ENCODE measurements at regions not wholly inside any gene's neighbourhood (a gene's known extent, or its start where the extent isn't known, plus 50 kb on each side); places are given as distances from the start of the nearest gene placed in this dataset.

DNA sequence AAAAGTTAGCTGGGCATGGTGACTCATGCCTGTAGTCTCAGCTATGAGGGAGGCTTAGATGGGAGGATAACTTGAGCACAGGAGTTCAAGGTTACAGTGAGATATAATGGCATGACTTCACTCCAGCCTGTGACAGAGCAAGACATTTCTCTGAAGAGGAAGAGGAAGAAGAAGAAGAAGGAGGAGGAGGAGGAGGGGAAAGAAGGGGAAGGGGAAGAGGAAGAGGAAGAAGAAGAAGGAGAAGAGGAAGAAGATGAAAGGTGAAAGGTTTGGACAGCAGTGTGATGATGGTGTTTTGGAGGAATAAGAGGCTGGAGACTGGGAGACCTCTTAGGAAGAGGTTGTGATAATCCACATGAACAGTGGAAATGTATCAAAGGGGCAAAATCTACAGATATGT, 410.7 kb upstream of the JAG1 start:
- Histone ChIP-seq H3K27me3 (no peaks in the 10 kb centered on the region), H3K27ac (no peak overlapping the region), H3K4me1 (no peaks in the 10 kb centered on the region), H3K4me3 (no peak overlapping the region), H3K9me3 (no peaks in the 10 kb centered on the region), H3K36me3 (no peaks in the 10 kb centered on the region)
- TF ChIP-seq, protein P1, sequence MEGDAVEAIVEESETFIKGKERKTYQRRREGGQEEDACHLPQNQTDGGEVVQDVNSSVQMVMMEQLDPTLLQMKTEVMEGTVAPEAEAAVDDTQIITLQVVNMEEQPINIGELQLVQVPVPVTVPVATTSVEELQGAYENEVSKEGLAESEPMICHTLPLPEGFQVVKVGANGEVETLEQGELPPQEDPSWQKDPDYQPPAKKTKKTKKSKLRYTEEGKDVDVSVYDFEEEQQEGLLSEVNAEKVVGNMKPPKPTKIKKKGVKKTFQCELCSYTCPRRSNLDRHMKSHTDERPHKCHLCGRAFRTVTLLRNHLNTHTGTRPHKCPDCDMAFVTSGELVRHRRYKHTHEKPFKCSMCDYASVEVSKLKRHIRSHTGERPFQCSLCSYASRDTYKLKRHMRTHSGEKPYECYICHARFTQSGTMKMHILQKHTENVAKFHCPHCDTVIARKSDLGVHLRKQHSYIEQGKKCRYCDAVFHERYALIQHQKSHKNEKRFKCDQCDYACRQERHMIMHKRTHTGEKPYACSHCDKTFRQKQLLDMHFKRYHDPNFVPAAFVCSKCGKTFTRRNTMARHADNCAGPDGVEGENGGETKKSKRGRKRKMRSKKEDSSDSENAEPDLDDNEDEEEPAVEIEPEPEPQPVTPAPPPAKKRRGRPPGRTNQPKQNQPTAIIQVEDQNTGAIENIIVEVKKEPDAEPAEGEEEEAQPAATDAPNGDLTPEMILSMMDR (IDR thresholded peaks at IDR 0.05): no peak
- no peak for TF ChIP-seq EP300 (IDR thresholded peaks at IDR 0.05)
- no peak for TF ChIP-seq POLR2AphosphoS5 (IDR thresholded peaks at IDR 0.05)
- no peak for TF ChIP-seq POLR2A (IDR thresholded peaks at IDR 0.05)
- ATAC-seq: no peak

DNA sequence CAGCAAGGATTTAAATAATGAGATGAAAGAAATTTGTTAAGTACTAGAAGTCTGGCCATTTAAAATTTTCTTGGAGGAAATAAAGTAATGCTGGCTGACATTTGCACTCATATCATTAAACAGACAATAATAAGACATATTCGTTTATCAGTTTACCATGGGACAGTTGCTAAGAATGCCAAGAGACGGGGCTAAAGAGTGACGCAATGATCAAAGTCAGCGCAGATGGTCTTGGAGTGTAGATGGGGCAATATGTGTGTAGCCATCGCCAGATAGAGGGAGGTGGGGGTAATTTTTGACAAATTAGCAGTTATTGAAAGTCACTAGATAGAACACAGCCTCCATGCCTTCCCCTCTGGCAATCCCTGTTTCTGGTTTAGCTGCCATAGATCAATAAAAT, 413.2 kb upstream of the JAG1 start:
- Histone ChIP-seq H3K27me3 (no peaks in the 10 kb centered on the region), H3K27ac (no peak overlapping the region), H3K9me3 (no peaks in the 10 kb centered on the region), H3K4me3 (no peak overlapping the region), H3K36me3 (no peaks in the 10 kb centered on the region), H3K4me1 (peaks cover 0 to 11% (median 0%) of the 10 kb centered on the region in 3 donors)
- no peak for ATAC-seq
- TF ChIP-seq EP300 (IDR thresholded peaks at IDR 0.05) (no peak), POLR2AphosphoS5 (IDR thresholded peaks at IDR 0.05) (no peak), POLR2A (IDR thresholded peaks at IDR 0.05) (no peak)
- TF ChIP-seq, protein P1 (IDR thresholded peaks at IDR 0.05): no peak
- WGBS, 2 donors (ENCODE audit: low coverage in 1 of 2): 60 to 80% methylated on average over 5 of the region's 5 CpGs

DNA sequence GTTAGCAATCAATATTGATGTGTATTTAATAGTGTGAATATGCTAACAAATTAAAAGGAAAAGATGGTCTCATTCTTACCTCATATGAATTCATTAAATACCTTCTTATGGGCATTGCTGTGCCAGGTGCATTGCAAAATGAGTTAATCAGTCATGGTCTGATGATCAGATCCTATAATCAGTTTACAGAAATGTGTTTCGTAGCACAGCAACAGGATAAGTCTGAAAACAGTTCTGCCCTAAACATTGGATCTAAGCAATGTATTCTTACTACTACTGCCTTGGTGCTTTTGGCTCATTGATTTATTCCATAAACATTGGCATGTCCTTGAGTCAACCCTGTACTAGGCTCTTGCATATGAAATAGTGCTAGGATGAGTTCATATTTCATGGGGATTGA, 417.0 kb upstream of the JAG1 start:
- peaks cover 0 to 11% (median 0%) of the 10 kb centered on the region in 3 donors for H3K4me1 ChIP-seq
- no peak overlapping the region for H3K27ac ChIP-seq
- H3K36me3 ChIP-seq: no peaks in the 10 kb centered on the region
- no peak overlapping the region for H3K4me3 ChIP-seq
- 14 to 84% methylated on average over 1 of the region's 1 CpG for WGBS, 2 donors (ENCODE audit: low coverage in 1 of 2)
- TF ChIP-seq, protein P1 (IDR thresholded peaks at IDR 0.05): no peak
- TF ChIP-seq POLR2AphosphoS5 (IDR thresholded peaks at IDR 0.05) (no peak), POLR2A (IDR thresholded peaks at IDR 0.05) (no peak), EP300 (IDR thresholded peaks at IDR 0.05) (no peak)
- no peaks in the 10 kb centered on the region for H3K27me3 ChIP-seq
- ATAC-seq: no peak
- H3K9me3 ChIP-seq: no peaks in the 10 kb centered on the region

- Histone ChIP-seq H3K36me3 (no peaks in the 10 kb centered on the region), H3K4me3 (no peak overlapping the region), H3K27me3 (no peaks in the 10 kb centered on the region), H3K9me3 (no peaks in the 10 kb centered on the region), H3K4me1 (peaks cover 0 to 11% (median 0%) of the 10 kb centered on the region in 3 donors), H3K27ac (no peak overlapping the region)
- WGBS, 2 donors (ENCODE audit: low coverage in 1 of 2): 69 to 78% methylated on average over 1 of the region's 1 CpG
- TF ChIP-seq POLR2A (IDR thresholded peaks at IDR 0.05): no peak
- no peak for TF ChIP-seq POLR2AphosphoS5 (IDR thresholded peaks at IDR 0.05)
- TF ChIP-seq EP300 (IDR thresholded peaks at IDR 0.05): no peak
- TF ChIP-seq, protein P1 (IDR thresholded peaks at IDR 0.05): no peak
- no peak for ATAC-seq
These were observed 417.7 kb upstream of the JAG1 start for GRCh38 chr20:11091511-11091910.

DNA sequence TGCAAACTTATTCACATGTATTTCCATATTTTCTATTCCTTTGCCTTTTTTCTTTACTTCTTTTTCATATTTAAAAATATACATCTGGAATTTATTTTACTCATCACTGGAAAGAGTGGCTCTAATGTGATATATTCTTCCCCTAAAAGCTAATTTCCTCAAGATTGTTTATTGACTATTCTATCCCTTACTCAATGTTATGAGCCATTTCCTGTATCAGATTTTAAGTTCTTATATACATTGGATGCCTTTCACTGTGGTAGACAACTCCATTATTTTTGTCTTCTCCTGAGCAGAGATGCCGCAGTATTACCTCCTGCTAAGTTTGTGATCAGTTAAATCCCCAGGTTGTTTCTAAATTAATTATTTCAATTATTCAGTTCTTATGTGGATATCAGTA, 418.4 kb upstream of the JAG1 start:
- H3K4me1 ChIP-seq: peaks cover 0 to 11% (median 0%) of the 10 kb centered on the region in 3 donors
- H3K36me3 ChIP-seq: no peaks in the 10 kb centered on the region
- no peak for TF ChIP-seq EP300 (IDR thresholded peaks at IDR 0.05)
- TF ChIP-seq, protein P1 (IDR thresholded peaks at IDR 0.05): no peak
- TF ChIP-seq POLR2AphosphoS5 (IDR thresholded peaks at IDR 0.05): no peak
- no peak for TF ChIP-seq POLR2A (IDR thresholded peaks at IDR 0.05)
- no peaks in the 10 kb centered on the region for H3K9me3 ChIP-seq
- H3K27me3 ChIP-seq: no peaks in the 10 kb centered on the region
- H3K27ac ChIP-seq: no peak overlapping the region
- no peak overlapping the region for H3K4me3 ChIP-seq
- no peak for ATAC-seq
- WGBS, 2 donors (ENCODE audit: low coverage in 1 of 2): 67 to 93% methylated on average over 1 of the region's 1 CpG
